Brain microvascular endothelial cell (primary cell): ENCODE measurements at regions not wholly inside any gene's neighbourhood (a gene's known extent, or its start where the extent isn't known, plus 50 kb on each side); places are given as distances from the start of the nearest gene placed in this dataset.

Experiments
- DNase-seq: peaks from one replicate; pipeline ENCODE4 v3.0.0-alpha.2; 2020
- H3K27ac ChIP-seq: fragments of 250-450 bp; sonication (Bioruptor Pico); 2 replicates; pipeline ENCODE4 v1.5.1; 2020; ENCODE audit warnings: mild to moderate bottlenecking, moderate library complexity
- H3K27me3 ChIP-seq: fragments of 250-450 bp; sonication (Bioruptor Pico); replicated peaks from 2 replicates; pipeline ENCODE4 v1.5.1; 2020; ENCODE audit warnings: mild to moderate bottlenecking
- H3K36me3 ChIP-seq: fragments of 250-450 bp; sonication (Bioruptor Pico); replicated peaks from 2 replicates; pipeline ENCODE4 v1.5.1; 2020; ENCODE audit warnings: mild to moderate bottlenecking
- H3K4me3 ChIP-seq: 2 replicates; pipeline ENCODE4 v1.5.1; 2011; ENCODE audit warnings: low read depth, mild to moderate bottlenecking, control low read depth, low read length, moderate library complexity
- CTCF ChIP-seq: IDR thresholded peaks from 2 replicates; pipeline ENCODE4 v1.5.1; 2011; ENCODE audit warnings: low read depth, mild to moderate bottlenecking, moderate library complexity, low read length, control low read depth, inconsistent platforms; ENCODE audit errors: missing control alignments
- in situ Hi-C: cut with HindIII; loops from 2 replicates; pipeline ENCODE4 v1.10.0; 2017; ENCODE audit warnings: low sequenced_read_pairs, low pct_ligation_motif_present

- in situ Hi-C loops: no loop called here
Measured at GRCh38 chr1:19569786-19570185, 74.3 kb upstream of the NBL1 start.

GRCh38 chr1:19567041-19567440 is 77.1 kb upstream of the NBL1 start:
- Histone ChIP-seq H3K36me3 (no peaks in the 10 kb centered on the region), H3K4me3 (no peak overlapping the region), H3K27me3 (no peaks in the 10 kb centered on the region), H3K27ac (no peak overlapping the region)
- TF ChIP-seq CTCF: no peak
- DNase-seq: no peak
- in situ Hi-C loops: no loop called here

More at GRCh38 chr1:19569786-19570185, 74.3 kb upstream of the NBL1 start:
- Histone ChIP-seq H3K27ac (no peak overlapping the region), H3K27me3 (no peaks in the 10 kb centered on the region), H3K4me3 (no peak overlapping the region), H3K36me3 (no peaks in the 10 kb centered on the region)
- TF ChIP-seq CTCF: no peak
- DNase-seq: no peak

- Histone ChIP-seq H3K4me3 (no peak overlapping the region), H3K27ac (no peak overlapping the region), H3K36me3 (no peaks in the 10 kb centered on the region), H3K27me3 (no peaks in the 10 kb centered on the region)
- TF ChIP-seq CTCF: no peak
- no peak for DNase-seq
- in situ Hi-C loops: no loop called here
Measured at GRCh38 chr1:19564366-19564765, 79.0 kb upstream of the CAPZB start.

GRCh38 chr1:19563324-19564097 is 78.2 kb upstream of the CAPZB start:
- H3K27ac ChIP-seq: no peak overlapping the region
- H3K27me3 ChIP-seq: no peaks in the 10 kb centered on the region
- no peak for TF ChIP-seq CTCF
- H3K36me3 ChIP-seq: no peaks in the 10 kb centered on the region
- peak; percentile 11 for DNase-seq
- peak overlapping the region; percentile 15 for H3K4me3 ChIP-seq
- in situ Hi-C loops: no loop called here

- Histone ChIP-seq H3K27ac (no peak overlapping the region), H3K27me3 (no peaks in the 10 kb centered on the region), H3K4me3 (no peak overlapping the region), H3K36me3 (no peaks in the 10 kb centered on the region)
- no peak for TF ChIP-seq CTCF
- in situ Hi-C loops: no loop called here
- no peak for DNase-seq
Measured at GRCh38 chr1:19562847-19563246, 77.5 kb upstream of the CAPZB start.

- no peak for DNase-seq
- Histone ChIP-seq H3K36me3 (no peaks in the 10 kb centered on the region), H3K4me3 (no peak overlapping the region), H3K27me3 (no peaks in the 10 kb centered on the region), H3K27ac (no peak overlapping the region)
- in situ Hi-C loops: no loop called here
- no peak for TF ChIP-seq CTCF
Measured at GRCh38 chr1:19560480-19560879, 75.1 kb upstream of the CAPZB start.
